ENCODE measurements at regions not wholly inside any gene's neighbourhood (a gene's known extent, or its start where the extent isn't known, plus 50 kb on each side); places are given as distances from the start of the nearest gene placed in this dataset.
"Not testable (repeated sequence)": the region's sequence is repeated elsewhere in the genome, so short reads cannot be mapped to it uniquely, and the experiment has no call there.

- not testable (repeated sequence) for DNase-seq
These were observed 62.8 kb downstream of the RPS24 start for GRCh38 chr10:78096486-78096885.

DNA sequence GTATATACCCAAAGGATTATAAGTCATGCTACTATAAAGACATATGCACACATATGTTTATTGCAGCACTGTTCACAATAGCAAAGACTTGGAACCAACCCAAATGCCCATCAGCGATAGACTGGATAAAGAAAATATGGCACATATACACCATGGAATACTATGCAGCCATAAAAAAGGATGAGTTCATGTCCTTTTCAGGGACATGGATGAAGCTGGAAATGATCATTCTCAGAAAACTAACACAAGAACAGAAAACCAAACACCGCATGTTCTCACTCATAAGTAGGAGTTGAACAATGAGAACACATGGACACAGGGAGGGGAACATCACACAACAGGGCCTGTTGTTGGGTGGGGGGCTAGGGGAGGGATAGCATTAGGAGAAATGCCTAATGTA, 68.9 kb downstream of the RPS24 start:
- not testable (repeated sequence) for DNase-seq

DNA sequence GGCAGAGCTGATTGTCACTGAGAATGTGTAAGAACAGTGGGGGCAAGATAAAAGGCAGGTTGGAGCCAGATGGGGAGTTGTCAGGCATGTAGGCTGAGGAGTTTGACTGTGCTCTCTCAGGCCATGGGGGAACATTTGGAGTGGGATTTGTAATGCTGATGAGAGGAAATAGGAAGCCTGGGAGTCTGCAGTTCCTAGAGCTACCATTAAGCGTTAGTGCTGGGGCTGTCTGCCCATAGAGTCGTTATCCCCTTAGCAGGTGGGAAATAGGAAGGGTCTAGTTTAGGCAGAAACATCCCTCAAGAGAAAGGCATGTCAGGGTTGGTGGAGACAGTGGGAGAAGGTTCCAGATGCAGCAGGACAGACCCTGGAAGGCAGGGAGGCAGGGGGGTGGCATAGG, 75.5 kb downstream of the RPS24 start:
- DNase-seq: no peak

DNA sequence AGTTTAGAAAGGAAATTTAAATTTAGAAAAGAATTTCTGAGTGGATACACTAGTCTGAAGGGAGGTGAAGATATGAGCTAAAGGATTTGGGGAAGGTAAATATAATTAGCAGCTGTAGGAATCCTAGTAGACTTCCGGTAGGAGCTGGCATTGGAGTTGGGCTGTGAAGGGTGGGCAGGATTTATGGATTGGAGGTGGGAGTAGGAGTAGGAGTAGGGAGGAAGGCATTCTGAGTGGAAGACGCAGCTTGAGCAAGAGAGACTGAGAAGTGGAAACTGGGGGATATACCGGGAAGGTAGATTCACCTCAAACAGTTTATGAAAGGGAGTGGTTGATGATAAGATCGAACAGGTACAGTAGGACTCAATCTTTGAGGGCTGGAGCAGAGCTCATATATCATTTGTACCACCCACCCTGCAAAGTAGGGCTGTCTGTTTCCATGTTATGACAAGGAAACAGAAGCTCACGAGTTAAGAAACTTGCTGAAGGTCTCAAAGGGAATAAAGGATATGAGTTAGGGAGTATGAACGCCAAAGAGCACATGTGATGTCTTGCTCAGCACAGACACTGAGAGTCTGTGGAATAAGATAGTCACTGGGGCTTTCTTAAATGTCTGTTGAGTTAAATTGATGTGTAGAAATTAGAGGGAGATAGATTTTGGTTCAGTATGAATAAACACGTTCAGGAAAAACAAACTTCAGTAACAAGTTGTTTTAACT, 81.6 kb downstream of the RPS24 start:
- DNase-seq: no peak

DNA sequence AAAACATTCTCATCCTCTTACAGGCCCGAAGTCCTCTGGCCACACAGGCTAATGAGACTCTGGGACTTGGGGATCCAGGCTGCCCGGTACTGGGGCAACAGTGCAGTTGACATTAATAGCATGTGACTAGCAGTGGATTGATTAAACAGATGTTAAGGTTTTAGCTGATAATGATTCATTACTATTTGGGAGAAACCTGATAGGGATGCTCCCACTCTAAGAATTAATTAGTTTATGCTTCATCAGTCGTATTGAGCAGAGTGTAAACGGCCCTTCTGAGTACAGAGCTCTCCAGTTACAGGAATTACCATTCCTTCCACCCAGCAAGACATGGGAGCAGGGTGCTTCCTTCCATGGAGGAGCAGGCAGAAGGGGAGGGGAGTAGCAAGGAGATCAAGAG, 82.7 kb downstream of the RPS24 start:
- peak; percentile 46 for DNase-seq

DNA sequence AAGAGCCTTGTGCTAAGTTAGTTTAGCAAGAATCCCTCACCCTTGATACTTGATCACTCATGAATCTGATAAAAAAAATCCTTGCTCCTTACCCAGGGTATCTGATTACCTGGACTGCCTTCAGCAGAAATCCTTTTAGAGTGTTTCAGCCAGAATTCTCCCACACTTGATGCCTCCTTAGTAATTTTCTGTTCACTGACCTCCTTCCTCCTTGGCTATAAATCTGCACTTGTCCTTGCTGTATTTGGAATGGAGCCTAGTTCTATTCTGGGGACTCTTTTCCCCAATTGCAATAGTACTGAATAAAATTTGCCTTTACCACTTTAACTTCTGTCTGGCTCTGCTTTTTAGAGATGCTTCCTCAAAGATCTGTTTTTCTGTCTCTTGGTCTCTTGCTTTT, 84.9 kb downstream of the RPS24 start:
- DNase-seq: no peak

DNA sequence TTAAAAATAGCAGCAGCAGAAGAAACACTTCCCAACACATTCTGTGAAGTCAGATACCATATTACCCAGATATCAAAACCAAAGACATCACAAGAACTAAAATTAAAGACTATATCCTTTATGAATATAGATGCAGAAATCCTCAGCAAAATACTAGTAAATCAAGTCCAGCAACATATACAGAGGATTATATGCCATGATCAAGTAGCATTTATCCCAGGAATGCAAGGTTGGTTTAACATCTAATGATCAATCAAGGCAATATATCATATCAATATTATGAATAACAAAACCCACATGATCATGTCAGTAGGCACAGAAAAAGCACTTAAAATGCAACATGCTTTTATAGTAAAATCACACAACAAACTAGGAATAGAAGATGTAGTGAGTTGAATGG, 88.1 kb downstream of the RPS24 start:
- no peak for DNase-seq

DNA sequence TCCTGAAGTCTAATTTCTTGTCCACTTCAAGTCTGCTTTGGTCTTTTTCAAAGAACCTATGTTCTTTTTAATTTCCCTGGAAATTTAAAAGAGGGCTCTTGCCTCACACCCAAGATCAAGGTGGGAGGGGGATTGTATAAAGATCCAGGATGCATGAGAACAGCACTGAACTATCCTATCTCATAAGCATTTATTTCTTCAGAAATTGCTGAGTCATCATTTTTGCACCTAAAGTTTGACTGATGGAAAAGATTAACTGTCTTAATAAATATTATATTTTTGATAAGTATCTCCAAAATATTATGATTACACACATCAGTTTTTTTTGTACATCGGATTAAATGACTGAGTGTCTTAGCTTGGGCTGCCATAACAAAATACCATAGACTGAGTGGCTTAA, 90.5 kb downstream of the RPS24 start:
- no peak for DNase-seq

DNA sequence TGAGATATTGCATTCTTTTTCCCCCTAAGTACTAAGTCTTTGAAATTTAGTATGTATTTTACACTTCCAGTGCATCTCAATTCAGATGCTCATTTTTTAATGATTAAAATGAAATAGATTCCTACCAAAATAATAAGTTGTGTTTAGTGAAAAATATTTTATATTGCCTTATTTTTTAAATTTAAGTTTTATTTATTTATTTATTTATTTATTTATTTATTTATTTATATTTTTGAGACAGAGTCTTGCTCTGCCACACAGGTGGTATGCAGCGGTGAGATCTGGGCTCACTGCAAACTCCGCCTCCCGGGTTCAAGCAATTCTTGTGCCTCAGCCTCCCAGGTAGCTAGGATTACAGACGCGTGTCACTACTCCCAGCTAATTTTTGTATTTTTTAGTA, 95.5 kb downstream of the RPS24 start:
- no peak for DNase-seq

DNA sequence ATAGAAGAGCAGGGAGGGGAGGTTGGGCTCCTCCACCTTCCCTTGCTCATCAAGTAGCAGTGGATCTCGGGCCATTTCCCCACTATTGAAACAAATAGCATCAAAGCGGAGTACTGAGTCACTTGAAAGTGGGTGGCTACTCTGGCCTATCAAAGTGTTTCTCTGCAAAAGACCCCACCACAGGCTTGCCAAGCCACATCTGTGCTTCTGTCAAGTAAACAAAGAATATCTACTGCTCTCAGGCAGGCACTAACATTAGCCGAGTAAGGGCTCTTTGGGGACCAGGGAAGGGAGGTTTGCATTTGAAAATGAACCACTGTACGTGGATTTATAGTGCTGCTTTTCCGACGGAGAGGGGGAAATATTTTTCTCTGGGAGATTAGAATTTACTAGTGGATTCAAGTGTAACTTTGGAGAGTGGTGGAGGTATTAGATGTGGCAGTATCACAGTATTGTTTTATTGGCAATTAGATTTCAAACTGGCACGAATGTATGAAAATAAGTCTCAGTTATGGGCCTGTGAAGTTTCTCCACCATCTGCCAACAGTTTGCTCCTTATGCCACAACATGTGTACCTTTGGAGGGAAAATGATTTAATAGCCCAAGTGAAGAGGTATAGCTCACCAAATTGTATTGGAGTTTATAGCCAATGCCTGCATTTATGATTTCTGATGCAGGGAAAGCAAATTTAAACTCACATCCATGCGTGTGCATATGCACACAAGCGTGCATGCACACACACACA, 97.5 kb downstream of the RPS24 start:
- DNase-seq: no peak

- DNase-seq: no peak
These were observed 101.2 kb downstream of the RPS24 start for GRCh38 chr10:78134773-78135306.

DNA sequence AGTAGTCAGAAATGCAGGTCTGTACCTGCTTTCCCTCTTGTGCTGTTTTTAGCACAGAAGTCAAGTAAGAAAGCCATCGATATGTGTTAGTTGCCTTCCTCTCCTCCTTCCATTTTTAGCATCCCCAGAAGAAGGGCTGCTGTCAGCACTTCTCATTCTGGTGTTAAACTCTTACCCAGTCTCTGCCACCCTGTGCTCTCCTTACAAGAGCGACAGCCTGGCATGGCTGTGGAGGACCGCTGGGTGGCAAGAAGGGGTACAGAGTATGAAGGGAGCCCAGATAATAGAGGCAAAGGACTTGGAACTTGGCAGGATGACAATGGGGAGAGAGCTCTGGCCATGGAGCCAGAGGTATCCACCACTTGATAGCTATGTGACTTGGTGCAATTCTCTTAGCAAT, 103.5 kb downstream of the RPS24 start:
- DNase-seq: no peak

DNA sequence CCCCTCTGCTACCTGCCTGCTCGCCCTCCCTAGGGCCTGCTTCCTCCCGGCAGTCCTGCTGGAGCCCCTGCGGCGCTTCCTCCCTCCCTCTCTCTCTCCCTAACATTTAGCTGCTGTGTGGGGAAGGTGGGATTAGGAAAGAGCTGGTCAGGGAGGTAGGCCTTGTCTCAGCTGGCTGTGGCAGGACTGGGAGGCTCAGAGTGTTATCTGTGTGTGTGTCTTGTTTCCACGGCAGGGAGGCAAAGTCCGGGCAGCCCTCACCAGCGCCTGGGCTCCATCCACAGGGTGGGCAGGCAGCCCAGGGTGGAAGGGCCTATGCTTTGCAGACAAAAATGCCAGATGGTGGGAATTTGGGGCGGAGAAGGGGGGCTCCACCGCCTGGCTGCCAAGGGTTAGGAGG, 105.7 kb downstream of the RPS24 start:
- DNase-seq: peak; percentile 65

GRCh38 chr10:78140066-78140630, 106.5 kb downstream of the RPS24 start:
- peak; percentile 41 for DNase-seq

DNA sequence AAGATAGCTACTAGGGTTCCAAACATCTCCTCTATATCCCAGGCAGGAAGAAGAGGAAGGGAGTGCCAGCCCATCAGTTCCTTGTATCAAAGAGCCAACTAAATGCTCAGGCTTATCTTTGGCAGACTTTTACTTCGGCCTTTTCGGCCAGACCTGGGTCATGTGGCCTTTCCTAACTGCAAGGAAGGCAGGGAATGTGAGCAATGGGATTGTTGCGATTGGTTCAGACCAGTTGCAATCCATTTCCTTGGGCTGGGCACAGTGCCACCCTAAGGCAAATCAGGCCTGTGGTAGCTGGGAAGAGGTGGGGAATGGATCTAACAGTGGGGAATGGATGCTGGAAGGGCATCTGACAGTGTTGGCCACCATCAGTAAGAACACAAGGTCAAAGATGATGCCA, 109.9 kb downstream of the RPS24 start:
- no peak for DNase-seq

GRCh38 chr10:78146200-78146599, 112.5 kb downstream of the RPS24 start:
- DNase-seq: no peak

DNA sequence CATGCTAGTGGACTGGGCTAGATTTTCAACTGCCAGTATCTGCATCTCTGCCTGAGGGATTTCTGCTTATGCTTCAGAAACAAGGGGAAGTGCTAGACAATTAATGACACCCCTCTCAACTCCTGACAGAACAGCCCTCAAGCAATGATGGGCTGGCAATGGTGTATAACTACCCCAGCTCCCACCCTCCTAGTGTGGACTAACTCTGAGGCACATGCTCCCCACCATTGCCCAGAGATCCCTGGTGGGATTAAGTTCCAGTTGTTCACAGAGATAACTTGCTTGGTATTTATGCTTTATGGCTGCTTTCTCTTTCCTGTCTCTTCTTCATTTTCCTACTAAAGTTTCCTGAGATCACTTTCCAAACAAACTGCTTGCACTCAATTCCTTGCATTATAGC, 113.5 kb downstream of the RPS24 start:
- DNase-seq: no peak

- DNase-seq: peak; percentile 50
These were observed 114.7 kb downstream of the RPS24 start for GRCh38 chr10:78148216-78148960.

DNA sequence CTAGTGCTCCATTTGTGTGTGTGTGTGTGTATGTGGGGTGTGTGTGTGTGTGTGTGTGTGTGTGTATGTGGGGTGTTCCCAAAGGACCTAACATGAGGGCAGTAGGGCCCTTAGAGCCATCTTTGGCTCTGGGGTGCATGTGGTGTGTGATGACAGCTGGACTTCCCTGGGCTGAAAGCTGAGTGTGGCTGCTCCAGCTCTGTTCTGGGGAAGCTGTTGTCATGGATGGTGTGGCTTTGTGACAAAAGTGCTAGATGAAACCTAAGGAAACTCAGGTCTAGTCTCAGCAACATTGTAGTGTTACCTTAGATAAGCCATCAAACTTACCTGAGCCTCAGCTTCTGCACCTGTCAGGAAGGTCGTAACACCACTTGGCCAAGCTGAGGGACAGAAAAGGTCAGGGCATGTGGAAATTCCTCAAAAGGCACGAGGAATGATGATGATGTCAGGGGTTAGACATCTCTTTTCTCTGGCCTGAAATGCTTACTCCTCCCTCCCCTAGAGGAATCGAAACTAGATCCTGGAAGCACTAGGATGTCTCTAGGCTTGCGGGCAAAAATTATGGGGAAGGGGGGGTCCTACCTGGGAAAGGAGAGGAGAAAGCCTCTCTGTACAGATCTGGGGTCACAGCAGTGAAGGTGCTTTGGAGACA, 115.4 kb downstream of the RPS24 start:
- DNase-seq: peak; percentile 26

DNA sequence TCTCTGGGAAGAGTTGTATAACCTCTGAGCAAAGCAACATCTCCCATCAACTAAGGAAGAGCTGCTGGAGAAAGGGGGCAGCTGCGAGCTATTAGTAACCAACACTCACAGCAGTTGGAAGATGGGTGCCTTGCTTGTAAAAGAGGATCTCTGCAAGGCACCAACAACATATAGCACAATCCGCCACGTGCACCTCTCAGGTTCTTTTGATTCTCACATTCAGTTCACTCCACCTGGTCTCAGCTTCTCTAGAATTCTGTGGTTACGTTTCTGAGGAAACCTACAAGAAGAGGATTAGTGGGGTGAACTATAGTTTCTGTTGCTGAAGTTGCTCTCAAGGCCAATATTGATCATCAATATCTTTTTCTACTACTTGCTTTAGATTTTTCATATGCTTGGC, 117.1 kb downstream of the RPS24 start:
- DNase-seq: no peak

- DNase-seq: no peak
These were observed 122.1 kb downstream of the RPS24 start for GRCh38 chr10:78155722-78156121.

DNA sequence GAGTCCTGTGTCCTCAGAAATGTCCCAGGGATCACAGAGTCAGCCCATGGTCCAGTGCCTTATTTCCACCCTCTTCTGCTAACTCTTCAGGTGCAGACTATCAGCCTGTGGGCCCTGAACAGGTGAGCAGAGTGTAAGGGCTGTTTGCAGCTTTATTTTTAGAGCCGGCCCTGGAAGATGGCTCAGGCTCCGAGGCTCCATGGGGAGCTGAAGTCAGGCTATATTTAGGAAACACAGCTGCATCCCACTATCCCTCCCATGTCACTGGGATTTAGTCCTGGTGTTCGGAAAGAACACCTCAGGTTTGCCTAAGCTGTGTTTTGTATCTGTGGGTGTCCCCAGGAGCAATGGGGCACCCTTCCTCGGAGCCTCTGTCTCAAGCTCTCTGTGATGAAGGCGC, 126.9 kb downstream of the RPS24 start:
- no peak for DNase-seq

DNA sequence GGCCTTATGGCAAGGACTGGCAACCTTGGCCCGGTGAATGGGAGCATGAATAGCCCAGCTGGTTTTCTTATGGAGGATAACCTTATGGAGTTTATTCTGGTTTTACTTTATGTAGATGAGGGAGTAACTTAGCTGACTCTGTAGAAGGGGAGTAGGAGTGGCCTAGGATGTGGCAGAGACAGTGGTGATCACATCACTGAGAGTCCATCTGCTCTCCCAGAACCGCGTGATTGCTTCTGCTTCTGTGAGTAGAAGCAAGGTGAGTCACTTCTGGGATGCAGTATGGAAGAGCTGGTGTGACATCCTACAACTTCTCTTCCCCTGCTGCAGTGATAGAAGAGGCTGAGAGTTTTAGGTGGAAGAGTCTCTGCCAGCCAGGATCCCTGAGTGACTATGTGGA, 129.2 kb downstream of the RPS24 start:
- no peak for DNase-seq

Measured in eye (tissue), 1 donor.